OCI-M1 (cell line): ENCODE measurements at regions not wholly inside any gene's neighbourhood (a gene's known extent, or its start where the extent isn't known, plus 50 kb on each side); places are given as distances from the start of the nearest gene placed in this dataset.
"Not testable (repeated sequence)": the region's sequence is repeated elsewhere in the genome, so short reads cannot be mapped to it uniquely, and the experiment has no call there.

Source experiments
- DNase-seq: peaks from one replicate; lab custom pipeline; 2025; lab: John Stamatoyannopoulos, UW

- no peak for DNase-seq
Observed at GRCh38 chr2:21854938-21855337, 731.2 kb downstream of the TDRD15 start.

- no peak for DNase-seq
Observed at GRCh38 chr2:21856708-21857107, 732.9 kb downstream of the TDRD15 start.

- DNase-seq = no peak
Observed at GRCh38 chr2:21860907-21861306, 737.1 kb downstream of the TDRD15 start.

- DNase-seq = no peak
Observed at GRCh38 chr2:21866316-21866715, 742.5 kb downstream of the TDRD15 start.

- DNase-seq = no peak
Observed at GRCh38 chr2:21887881-21888280, 764.1 kb downstream of the TDRD15 start.

- no peak for DNase-seq
Observed at GRCh38 chr2:21890041-21890440, 766.3 kb downstream of the TDRD15 start.

- no peak for DNase-seq
Observed at GRCh38 chr2:21890716-21891115, 766.9 kb downstream of the TDRD15 start.

GRCh38 chr2:21891191-21891590, 767.4 kb downstream of the TDRD15 start:
- DNase-seq = no peak

GRCh38 chr2:21892140-21892539, 768.4 kb downstream of the TDRD15 start:
- DNase-seq = no peak

GRCh38 chr2:21895200-21895599, 771.4 kb downstream of the TDRD15 start:
- no peak for DNase-seq

GRCh38 chr2:21908712-21909380, 785.1 kb downstream of the TDRD15 start:
- DNase-seq = not testable (repeated sequence)

GRCh38 chr2:21910832-21911507, 787.2 kb downstream of the TDRD15 start:
- DNase-seq = peak; percentile 46

- DNase-seq = no peak
Observed at GRCh38 chr2:21912405-21912804, 788.6 kb downstream of the TDRD15 start.

- no peak for DNase-seq
Observed at GRCh38 chr2:21915201-21915600, 791.4 kb downstream of the TDRD15 start.

GRCh38 chr2:21916934-21917522, 793.3 kb downstream of the TDRD15 start:
- DNase-seq = peak; percentile 37

- DNase-seq = no peak
Observed at GRCh38 chr2:21920721-21921120, 797.0 kb downstream of the TDRD15 start.

GRCh38 chr2:21924640-21925285, 801.0 kb downstream of the TDRD15 start:
- peak; percentile 53 for DNase-seq

GRCh38 chr2:21928292-21928691, 804.5 kb downstream of the TDRD15 start:
- DNase-seq = no peak

- no peak for DNase-seq
Observed at GRCh38 chr2:21930226-21930625, 806.5 kb downstream of the TDRD15 start.

GRCh38 chr2:21939967-21940366, 816.2 kb downstream of the TDRD15 start:
- DNase-seq = no peak

- no peak for DNase-seq
Observed at GRCh38 chr2:21944536-21944935, 820.8 kb downstream of the TDRD15 start.

GRCh38 chr2:21945658-21946057, 821.9 kb downstream of the TDRD15 start:
- no peak for DNase-seq

GRCh38 chr2:21947046-21947445, 823.3 kb downstream of the TDRD15 start:
- DNase-seq = no peak
